ENCODE measurements at regions not wholly inside any gene's neighbourhood (a gene's known extent, or its start where the extent isn't known, plus 50 kb on each side); places are given as distances from the start of the nearest gene placed in this dataset.

DNA sequence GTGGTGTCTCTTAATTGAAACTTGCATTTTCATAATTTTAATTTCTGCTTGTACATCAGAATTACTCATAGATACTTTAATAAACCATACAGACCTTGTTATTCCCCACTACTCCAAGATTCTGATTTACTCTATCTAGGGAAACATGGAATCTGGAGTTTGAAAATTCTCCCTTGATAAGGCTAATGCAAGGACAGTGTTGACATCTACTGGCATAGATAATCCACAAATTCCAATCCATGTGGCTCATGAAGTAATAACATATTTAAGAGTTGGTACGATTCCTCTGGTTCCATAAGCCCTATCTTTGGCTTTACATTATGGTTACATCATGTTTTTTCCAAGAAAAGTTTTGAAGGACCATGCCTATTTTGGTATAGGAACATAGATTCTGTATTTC, 759.2 kb downstream of the TLR4 start:
- Histone ChIP-seq H2AFZ (ENCODE audit: low read length) (no peak overlapping the region), H3K4me3 (replicated peaks in 1 of 4; ENCODE audit: control extremely low read depth in 1 of 4, insufficient read depth in 1 of 4, low read depth in 3 of 4, low read length in 4 of 4) (no peak overlapping the region), H3K9ac (ENCODE audit: insufficient read depth, low read length) (no peak overlapping the region), H3K4me2 (ENCODE audit: extremely low read depth, insufficient read depth, low read length) (no peak overlapping the region), H3K27ac (ENCODE audit: insufficient read depth, low read length) (no peak overlapping the region), H3K27me3 (ENCODE audit: control insufficient read depth, insufficient read depth, low read length) (no peaks in the 10 kb centered on the region), H3K36me3 (ENCODE audit: control insufficient read depth, insufficient read depth, low read length) (no peaks in the 10 kb centered on the region), H3K9me3 (ENCODE audit: control insufficient read depth, insufficient read depth, low read depth, low read length) (no peaks in the 10 kb centered on the region), H3K79me2 (ENCODE audit: control insufficient read depth, insufficient read depth, low read length) (no peaks in the 10 kb centered on the region), H3K4me1 (ENCODE audit: control insufficient read depth, extremely low read depth, insufficient read depth, low read length) (no peaks in the 10 kb centered on the region), H4K20me1 (ENCODE audit: control insufficient read depth, extremely low read depth, insufficient read depth, low read length) (no peaks in the 10 kb centered on the region)
- DNase-seq (ENCODE audit: low read depth in 2 of 2), result no peak
- TF ChIP-seq EZH2 (IDR thresholded peaks at IDR 0.05; ENCODE audit: low read length, missing control alignments), result no peak
- TF ChIP-seq CTCF (conservative IDR thresholded peaks at IDR 0.05 in 1 of 2, IDR thresholded peaks at IDR 0.05 in 1 of 2; ENCODE audit: low read depth in 1 of 2, low read length in 2 of 2), result no peak

DNA sequence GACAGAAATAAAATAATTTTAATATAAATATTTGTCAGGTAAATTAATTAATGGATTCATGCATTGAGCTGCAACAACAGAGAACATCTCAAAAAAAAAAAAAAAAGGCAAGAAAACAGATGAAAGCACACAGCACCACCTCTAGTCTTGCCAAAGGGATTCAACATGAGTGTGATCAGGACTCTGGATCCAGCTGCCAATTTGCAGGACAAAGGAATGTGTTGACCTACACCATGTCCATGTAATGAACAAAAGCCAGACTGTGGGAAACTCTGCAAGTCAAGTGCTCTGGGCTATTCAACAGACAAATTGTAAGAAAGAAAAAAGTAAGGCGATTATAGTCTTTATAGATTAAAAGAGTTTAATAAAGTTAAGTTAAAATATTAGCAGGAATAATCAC, 769.3 kb downstream of the TLR4 start:
- H3K9me3 ChIP-seq (ENCODE audit: control insufficient read depth, insufficient read depth, low read depth, low read length), result no peaks in the 10 kb centered on the region
- H4K20me1 ChIP-seq (ENCODE audit: control insufficient read depth, extremely low read depth, insufficient read depth, low read length), result no peaks in the 10 kb centered on the region
- DNase-seq (ENCODE audit: low read depth in 2 of 2), result no peak
- H3K9ac ChIP-seq (ENCODE audit: insufficient read depth, low read length), result no peak overlapping the region
- no peak overlapping the region for H2AFZ ChIP-seq (ENCODE audit: low read length)
- no peak overlapping the region for H3K27ac ChIP-seq (ENCODE audit: insufficient read depth, low read length)
- no peaks in the 10 kb centered on the region for H3K79me2 ChIP-seq (ENCODE audit: control insufficient read depth, insufficient read depth, low read length)
- no peaks in the 10 kb centered on the region for H3K4me1 ChIP-seq (ENCODE audit: control insufficient read depth, extremely low read depth, insufficient read depth, low read length)
- H3K27me3 ChIP-seq (ENCODE audit: control insufficient read depth, insufficient read depth, low read length), result no peaks in the 10 kb centered on the region
- H3K4me3 ChIP-seq (replicated peaks in 1 of 4; ENCODE audit: control extremely low read depth in 1 of 4, insufficient read depth in 1 of 4, low read depth in 3 of 4, low read length in 4 of 4), result no peak overlapping the region
- no peak overlapping the region for H3K4me2 ChIP-seq (ENCODE audit: extremely low read depth, insufficient read depth, low read length)
- H3K36me3 ChIP-seq (ENCODE audit: control insufficient read depth, insufficient read depth, low read length), result no peaks in the 10 kb centered on the region
- TF ChIP-seq EZH2 (IDR thresholded peaks at IDR 0.05; ENCODE audit: low read length, missing control alignments) (no peak), CTCF (conservative IDR thresholded peaks at IDR 0.05 in 1 of 2, IDR thresholded peaks at IDR 0.05 in 1 of 2; ENCODE audit: low read depth in 1 of 2, low read length in 2 of 2) (no peak)

DNA sequence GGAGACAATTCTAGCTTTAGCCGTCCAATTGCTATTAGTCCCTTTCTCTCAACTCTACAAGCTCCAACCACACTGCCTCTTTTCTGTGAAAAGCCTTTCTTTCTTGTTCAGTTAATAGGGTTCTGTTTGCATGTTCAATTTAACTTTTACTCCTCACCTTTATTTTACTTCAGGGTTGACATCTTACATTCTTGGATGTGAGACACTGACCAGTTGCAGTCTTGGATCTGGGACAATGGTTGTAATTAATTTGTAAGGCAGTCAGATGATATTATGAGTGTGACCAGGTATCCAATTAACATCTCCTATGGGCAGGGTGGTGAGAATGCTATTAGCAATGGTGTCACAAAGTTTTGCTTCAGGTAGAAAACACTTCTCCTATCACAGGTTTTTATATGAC, 774.5 kb downstream of the TLR4 start:
- Histone ChIP-seq H3K27ac (ENCODE audit: insufficient read depth, low read length) (no peak overlapping the region), H3K27me3 (ENCODE audit: control insufficient read depth, insufficient read depth, low read length) (no peaks in the 10 kb centered on the region), H3K9me3 (ENCODE audit: control insufficient read depth, insufficient read depth, low read depth, low read length) (no peaks in the 10 kb centered on the region), H3K9ac (ENCODE audit: insufficient read depth, low read length) (no peak overlapping the region), H3K4me3 (replicated peaks in 1 of 4; ENCODE audit: control extremely low read depth in 1 of 4, insufficient read depth in 1 of 4, low read depth in 3 of 4, low read length in 4 of 4) (no peak overlapping the region), H3K36me3 (ENCODE audit: control insufficient read depth, insufficient read depth, low read length) (no peaks in the 10 kb centered on the region), H4K20me1 (ENCODE audit: control insufficient read depth, extremely low read depth, insufficient read depth, low read length) (no peaks in the 10 kb centered on the region), H3K79me2 (ENCODE audit: control insufficient read depth, insufficient read depth, low read length) (no peaks in the 10 kb centered on the region), H2AFZ (ENCODE audit: low read length) (no peak overlapping the region), H3K4me2 (ENCODE audit: extremely low read depth, insufficient read depth, low read length) (no peak overlapping the region), H3K4me1 (ENCODE audit: control insufficient read depth, extremely low read depth, insufficient read depth, low read length) (no peaks in the 10 kb centered on the region)
- TF ChIP-seq CTCF (conservative IDR thresholded peaks at IDR 0.05 in 1 of 2, IDR thresholded peaks at IDR 0.05 in 1 of 2; ENCODE audit: low read depth in 1 of 2, low read length in 2 of 2) (no peak), EZH2 (IDR thresholded peaks at IDR 0.05; ENCODE audit: low read length, missing control alignments) (no peak)
- DNase-seq (ENCODE audit: low read depth in 2 of 2), result no peak
